Dedifferentiated amniotic fluid mesenchymal stem cell (primary cell): ENCODE measurements at regions not wholly inside any gene's neighbourhood (a gene's known extent, or its start where the extent isn't known, plus 50 kb on each side); places are given as distances from the start of the nearest gene placed in this dataset.
A peak's percentile ranks its signal among the peaks of the same experiment; 100 is the strongest.
"Not testable (repeated sequence)": the region's sequence is repeated elsewhere in the genome, so short reads cannot be mapped to it uniquely, and the experiment has no call there.

ENCODE experiments used
- DNase-seq: peaks from one replicate; pipeline ENCODE4 v3.0.0-alpha.2; 2016; ENCODE audit errors: extremely low spot score

GRCh38 chr1:244106837-244107493 lies 55.9 kb downstream of the ZBTB18 start:
- DNase-seq = no peak

- no peak for DNase-seq
Measured at GRCh38 chr1:244111027-244111426, 59.9 kb downstream of the ZBTB18 start.

- no peak for DNase-seq
Measured at GRCh38 chr1:244112041-244112440, 61.0 kb downstream of the ZBTB18 start.

GRCh38 chr1:244112636-244113035 lies 61.6 kb downstream of the ZBTB18 start:
- peak; percentile 84 for DNase-seq

GRCh38 chr1:244113532-244114320 lies 62.6 kb downstream of the ZBTB18 start:
- DNase-seq = peak; percentile 18

- no peak for DNase-seq
Measured at GRCh38 chr1:244114892-244115291, 63.8 kb downstream of the ZBTB18 start.

GRCh38 chr1:244116946-244117345 lies 65.9 kb downstream of the ZBTB18 start:
- no peak for DNase-seq

- no peak for DNase-seq
Measured at GRCh38 chr1:244118109-244118761, 67.2 kb downstream of the ZBTB18 start.

GRCh38 chr1:244128591-244129383 lies 77.7 kb downstream of the ZBTB18 start:
- no peak for DNase-seq

- no peak for DNase-seq
Measured at GRCh38 chr1:244137276-244137675, 86.2 kb downstream of the ZBTB18 start.

- no peak for DNase-seq
Measured at GRCh38 chr1:244137725-244138124, 86.6 kb downstream of the ZBTB18 start.

- DNase-seq = no peak
Measured at GRCh38 chr1:244138399-244138798, 87.3 kb downstream of the ZBTB18 start.

GRCh38 chr1:244139655-244140054 lies 88.6 kb downstream of the ZBTB18 start:
- DNase-seq = no peak

GRCh38 chr1:244140420-244140819 lies 89.3 kb downstream of the ZBTB18 start:
- DNase-seq = no peak

- no peak for DNase-seq
Measured at GRCh38 chr1:244144053-244144452, 93.0 kb downstream of the ZBTB18 start.

GRCh38 chr1:244150071-244150470 lies 99.0 kb downstream of the ZBTB18 start:
- DNase-seq = no peak

- no peak for DNase-seq
Measured at GRCh38 chr1:244150665-244151064, 99.6 kb downstream of the ZBTB18 start.

GRCh38 chr1:244151537-244151936 lies 100.5 kb downstream of the ZBTB18 start:
- DNase-seq = no peak

GRCh38 chr1:244154508-244154871 lies 103.4 kb downstream of the ZBTB18 start:
- no peak for DNase-seq

- no peak for DNase-seq
Measured at GRCh38 chr1:244154872-244155531, 103.9 kb downstream of the ZBTB18 start.

GRCh38 chr1:244155661-244156060 lies 104.6 kb downstream of the ZBTB18 start:
- DNase-seq = no peak

- DNase-seq = not testable (repeated sequence)
Measured at GRCh38 chr1:244156617-244157016, 105.5 kb downstream of the ZBTB18 start.
